GM23338 (cell line): ENCODE measurements at regions not wholly inside any gene's neighbourhood (a gene's known extent, or its start where the extent isn't known, plus 50 kb on each side); places are given as distances from the start of the nearest gene placed in this dataset.

Experiments used
- ATAC-seq: fragments of 200-7000 bp; cut with Tn5 transposase; 3 replicates; pipeline ENCODE4 v1.9.1; 2020
- DNase-seq: peaks from one replicate; pipeline ENCODE4 v3.0.0-alpha.2; 2015; ENCODE audit warnings: low spot score
- H2AFZ ChIP-seq: fragments of 200-600 bp; sonication (generic); 2 replicates; pipeline ENCODE4 v1.8.0; 2016; ENCODE audit warnings: antibody characterized with exemption, mild to moderate bottlenecking, moderate library complexity
- H3F3A ChIP-seq: fragments of 200-600 bp; sonication (generic); replicated peaks from 2 replicates; pipeline ENCODE4 v1.8.0; 2017; ENCODE audit warnings: antibody characterized with exemption, mixed run types, low read depth
- H3K27ac ChIP-seq: fragments of 200-600 bp; sonication (generic); 2 replicates; pipeline ENCODE4 v1.6.1; 2016; ENCODE audit warnings: low read depth
- H3K27me3 ChIP-seq: fragments of 200-600 bp; sonication (generic); 2 replicates; pipeline ENCODE4 v1.8.0; 2016; ENCODE audit warnings: mild to moderate bottlenecking, mixed run types, moderate library complexity; ENCODE audit not compliant: insufficient read depth
- H3K36me3 ChIP-seq: fragments of 200-600 bp; sonication (generic); 2 replicates; pipeline ENCODE4 v1.8.0; 2016; ENCODE audit warnings: mild to moderate bottlenecking; ENCODE audit not compliant: insufficient read depth
- H3K4me1 ChIP-seq: fragments of 200-600 bp; sonication (generic); 2 replicates; pipeline ENCODE4 v1.8.0; 2016; ENCODE audit warnings: mild to moderate bottlenecking, moderate library complexity; ENCODE audit not compliant: insufficient read depth
- H3K4me2 ChIP-seq: fragments of 200-600 bp; sonication (generic); 2 replicates; pipeline ENCODE4 v1.7.1; 2017; ENCODE audit warnings: mixed run types
- H3K4me3 ChIP-seq: fragments of 200-600 bp; sonication (generic); 2 replicates; pipeline ENCODE4 v1.6.1; 2016; ENCODE audit warnings: mixed run types
- H3K79me2 ChIP-seq: fragments of 200-600 bp; sonication (generic); replicated peaks from 2 replicates; pipeline ENCODE4 v1.8.0; 2017; ENCODE audit warnings: mild to moderate bottlenecking; ENCODE audit not compliant: insufficient read depth
- H3K9me2 ChIP-seq: fragments of 200-600 bp; sonication (generic); 2 replicates; pipeline ENCODE4 v1.8.0; 2017; ENCODE audit not compliant: insufficient read depth
- H4K20me1 ChIP-seq: fragments of 200-600 bp; sonication (generic); replicated peaks from 2 replicates; pipeline ENCODE4 v1.8.0; 2017; ENCODE audit warnings: mild to moderate bottlenecking; ENCODE audit not compliant: insufficient read depth
- H3K27ac Mint-ChIP-seq: 2 replicates; pipeline ENCODE4 v1.8.0; 2020; ENCODE audit warnings: inconsistent platforms, mild to moderate bottlenecking, moderate library complexity, mixed read lengths
- H3K27me3 Mint-ChIP-seq: 3 replicates; pipeline ENCODE4 v1.8.0; 2022; ENCODE audit warnings: low read depth, mild to moderate bottlenecking, moderate library complexity, mixed read lengths, inconsistent platforms; ENCODE audit not compliant: insufficient read depth, poor library complexity
- H3K36me3 Mint-ChIP-seq: 3 replicates; pipeline ENCODE4 v1.8.0; 2021; ENCODE audit warnings: low read depth, mild to moderate bottlenecking, inconsistent platforms, moderate library complexity, mixed read lengths
- H3K4me1 Mint-ChIP-seq: 3 replicates; pipeline ENCODE4 v1.8.0; 2020; ENCODE audit warnings: mild to moderate bottlenecking, inconsistent platforms, mixed read lengths
- H3K4me3 Mint-ChIP-seq: 3 replicates; pipeline ENCODE4 v1.8.0; 2021; ENCODE audit warnings: moderate library complexity, mild to moderate bottlenecking, inconsistent platforms, mixed read lengths
- H3K9me3 Mint-ChIP-seq: 3 replicates; pipeline ENCODE4 v1.8.0; 2020; ENCODE audit warnings: moderate library complexity, mild to moderate bottlenecking, inconsistent platforms, mixed read lengths
- ETS1 ChIP-seq: IDR thresholded peaks from 2 replicates; pipeline ENCODE4 v1.6.1; 2016; ENCODE audit warnings: antibody characterized with exemption
- EZH2 ChIP-seq: fragments of 200-600 bp; sonication (generic); IDR thresholded peaks from one replicate; pipeline ENCODE4 v1.8.0; 2017; ENCODE audit warnings: antibody characterized with exemption, mild to moderate bottlenecking, low read depth; ENCODE audit not compliant: unreplicated experiment
- EZH2phosphoT487 ChIP-seq: fragments of 200-600 bp; sonication (generic); IDR thresholded peaks from one replicate; pipeline ENCODE4 v1.8.1; 2018; ENCODE audit warnings: antibody characterized with exemption; ENCODE audit not compliant: unreplicated experiment
- JUNB ChIP-seq: IDR thresholded peaks from one replicate; pipeline ENCODE4 v1.6.1; 2016; ENCODE audit warnings: antibody characterized with exemption; ENCODE audit not compliant: unreplicated experiment
- REST ChIP-seq: IDR thresholded peaks from one replicate; pipeline ENCODE4 v1.6.1; 2018; ENCODE audit warnings: antibody characterized with exemption; ENCODE audit not compliant: unreplicated experiment
- STAT1 ChIP-seq: IDR thresholded peaks from one replicate; pipeline ENCODE4 v1.6.1; 2016; ENCODE audit warnings: antibody characterized with exemption; ENCODE audit not compliant: unreplicated experiment
- ZNF462 ChIP-seq: fragments of 250-450 bp; sonication (Bioruptor Pico); IDR thresholded peaks from 2 replicates; pipeline ENCODE4 v1.5.0; 2020; ENCODE audit warnings: mild to moderate bottlenecking, moderate library complexity

- peaks cover 8% of the 10 kb centered on the region; the same call in 1 of the 2 replicates for H3K4me1 ChIP-seq
- TF ChIP-seq ETS1 (no peak), JUNB (no peak)
- no peak overlapping the region for H3K4me2 ChIP-seq
- no peak for DNase-seq
- no peaks in the 10 kb centered on the region for H3K36me3 Mint-ChIP-seq
- H3F3A ChIP-seq = no peaks in the 10 kb centered on the region
- H3K4me1 Mint-ChIP-seq = peaks cover 11% of the 10 kb centered on the region; the same call in 1 of the 3 replicates
- ATAC-seq = no peak
- no peaks in the 10 kb centered on the region for H3K79me2 ChIP-seq
- H3K27ac ChIP-seq = no peak overlapping the region
- H3K9me3 Mint-ChIP-seq = no peaks in the 10 kb centered on the region
- H3K9me2 ChIP-seq = 0 out of 2 replicates have a peak, but pooled peaks cover 8% of the 10 kb centered on the region
- no peaks in the 10 kb centered on the region for H4K20me1 ChIP-seq
- H3K27me3 Mint-ChIP-seq = no peaks in the 10 kb centered on the region
- no peak overlapping the region for H3K4me3 ChIP-seq
- no peaks in the 10 kb centered on the region for H3K36me3 ChIP-seq
- no peaks in the 10 kb centered on the region for H3K27me3 ChIP-seq
- H2AFZ ChIP-seq = no peak overlapping the region
- H3K4me3 Mint-ChIP-seq = no peak overlapping the region
- H3K27ac Mint-ChIP-seq = no peak overlapping the region
Observed at GRCh38 chr20:12311094-12311865, 393.6 kb downstream of the BTBD3 start.

DNA sequence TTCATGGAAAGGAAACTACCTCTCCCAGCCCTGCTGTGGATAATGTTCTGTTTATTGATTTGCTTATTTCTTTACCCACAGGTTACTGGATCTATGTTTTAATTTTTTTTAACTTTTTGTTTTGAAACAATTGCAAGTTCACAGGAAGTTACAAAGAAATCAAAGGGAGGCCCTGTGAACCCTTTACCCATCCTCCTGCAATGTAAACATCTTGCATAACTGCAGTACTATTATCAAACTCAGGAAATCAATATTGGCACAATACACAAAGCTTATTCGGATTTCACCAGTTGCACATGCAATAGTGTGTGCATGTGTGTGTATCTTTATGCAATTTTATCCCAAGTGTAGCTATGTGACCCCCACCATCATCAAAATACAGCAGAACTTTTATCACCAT lies 398.0 kb downstream of the BTBD3 start:
- Histone ChIP-seq H3K4me2 (no peak overlapping the region), H3F3A (no peaks in the 10 kb centered on the region), H3K4me1 (peaks cover 8% of the 10 kb centered on the region; the same call in 1 of the 2 replicates), H2AFZ (no peak overlapping the region), H3K9me2 (0 out of 2 replicates have a peak, but pooled peaks cover 3% of the 10 kb centered on the region), H3K27ac (no peak overlapping the region), H4K20me1 (no peaks in the 10 kb centered on the region), H3K79me2 (no peaks in the 10 kb centered on the region), H3K27me3 (no peaks in the 10 kb centered on the region), H3K36me3 (no peaks in the 10 kb centered on the region), H3K4me3 (no peak overlapping the region)
- no peak for TF ChIP-seq JUNB
- TF ChIP-seq REST = no peak
- no peak for TF ChIP-seq ETS1
- TF ChIP-seq EZH2 = no peak
- no peak for TF ChIP-seq EZH2phosphoT487
- no peak for TF ChIP-seq STAT1
- no peak for TF ChIP-seq ZNF462 (CRISPR knock-in tag)
- H3K36me3 Mint-ChIP-seq = no peaks in the 10 kb centered on the region
- H3K9me3 Mint-ChIP-seq = no peaks in the 10 kb centered on the region
- no peak for DNase-seq
- H3K4me3 Mint-ChIP-seq = no peak overlapping the region
- ATAC-seq = no peak
- peaks cover 11% of the 10 kb centered on the region; the same call in 2 of the 3 replicates for H3K4me1 Mint-ChIP-seq
- H3K27me3 Mint-ChIP-seq = no peaks in the 10 kb centered on the region
- H3K27ac Mint-ChIP-seq = no peak overlapping the region
